HCT116 (cell line): ENCODE measurements at regions not wholly inside any gene's neighbourhood (a gene's known extent, or its start where the extent isn't known, plus 50 kb on each side); places are given as distances from the start of the nearest gene placed in this dataset.

ENCODE experiments used
- ATAC-seq: fragments of 200-7000 bp; cut with Tn5 transposase; 2 replicates; pipeline ENCODE4 v1.9.1; 2020; ENCODE audit warnings: mild to moderate bottlenecking, moderate library complexity
- BruUV-seq: library from RNA; stranded (reverse); fragments of 400-500 nt; replicated peaks from 2 replicates; lab custom pipeline; 2021; lab: Mats Ljungman, UMichigan
- CTCF ChIA-PET: fragments of 300-600 bp; sonication (Branson Sonifier 250); formaldehyde crosslinking; loops from one replicate; lab custom pipeline; 2021; ENCODE audit warnings: antibody characterized with exemption; lab: Charles Lee
- POLR2A ChIA-PET: fragments of 300-600, 350-600 bp; sonication (Branson Sonifier 250); formaldehyde crosslinking; loops from one replicate; lab custom pipeline; 2021; ENCODE audit warnings: antibody characterized with exemption; lab: Charles Lee
- RAD21 ChIA-PET, 2 experiments: fragments of 300-600 bp; sonication (Branson Sonifier 250); formaldehyde crosslinking; loops; one replicate each; lab custom pipeline; 2023; ENCODE audit warnings: low total read pairs in 2 of 2; ENCODE audit not compliant: uncharacterized antibody in 2 of 2, unreplicated experiment in 2 of 2, low non-redundant PET in 1 of 2; lab: Charles Lee
- DNase-seq: peaks from one replicate; pipeline ENCODE4 v3.0.0-alpha.2; 2010; ENCODE audit warnings: low read depth, low spot score
- H2AFZ ChIP-seq: fragments of 200-600 bp; shearing (Covaris generic), sonication (generic); 2 replicates; pipeline ENCODE4 v1.6.1; 2017; ENCODE audit warnings: low read depth, mixed run types, mixed read lengths, antibody characterized with exemption, low read length; ENCODE audit not compliant: poor library complexity, severe bottlenecking
- H3K27ac ChIP-seq: 2 replicates; pipeline ENCODE4 v1.5.1; 2012; ENCODE audit warnings: low read depth, low read length
- H3K27me3 ChIP-seq: fragments of 200-600 bp; sonication (generic); 2 replicates; pipeline ENCODE4 v1.6.1; 2016; ENCODE audit warnings: mixed run types, low read length, mixed read lengths; ENCODE audit not compliant: insufficient read depth
- H3K36me3 ChIP-seq, 2 experiments: fragments of 200-500 bp in 1 of 2; fragments of 200-600 bp in 1 of 2; sonication (Bioruptor generic) in 1 of 2; sonication (generic) in 1 of 2; 2 replicates each; pipeline versions ENCODE4 v1.5.1 to v1.6.1; 2014 to 2016; ENCODE audit warnings: low read length in 2 of 2, inconsistent platforms in 1 of 2, mixed read lengths in 1 of 2, mixed run types in 1 of 2; ENCODE audit not compliant: insufficient read depth in 2 of 2, control insufficient read depth in 1 of 2
- H3K4me1 ChIP-seq, 2 experiments: fragments of 200-600 bp in 1 of 2; sonication (generic) in 1 of 2; 2 replicates each; pipeline versions ENCODE4 v1.5.1 to v1.6.1; 2012 to 2017; ENCODE audit warnings: low read length in 2 of 2, inconsistent platforms in 1 of 2, mild to moderate bottlenecking in 1 of 2, mixed read lengths in 1 of 2, mixed run types in 1 of 2, moderate library complexity in 1 of 2; ENCODE audit not compliant: insufficient read depth in 2 of 2, control insufficient read depth in 1 of 2
- H3K4me2 ChIP-seq: fragments of 200-600 bp; sonication (generic); 2 replicates; pipeline ENCODE4 v1.6.1; 2017; ENCODE audit warnings: mixed run types, low read length, mixed read lengths
- H3K4me3 ChIP-seq, 2 experiments: fragments of 200-600 bp in 1 of 2; sonication (generic) in 1 of 2; replicated peaks in 1 of 2; 2 replicates each; pipeline ENCODE4 v1.5.1; 2011 to 2016; ENCODE audit warnings: low read length in 2 of 2, control low read depth in 1 of 2, low read depth in 1 of 2, mild to moderate bottlenecking in 1 of 2, mixed read lengths in 1 of 2, mixed run types in 1 of 2
- H3K79me2 ChIP-seq: fragments of 200-600 bp; sonication (generic); 2 replicates; pipeline ENCODE4 v1.6.1; 2017; ENCODE audit warnings: mild to moderate bottlenecking, mixed run types, low read length, moderate library complexity, mixed read lengths; ENCODE audit not compliant: insufficient read depth
- H3K9ac ChIP-seq: fragments of 200-600 bp; sonication (generic); 2 replicates; pipeline ENCODE4 v1.6.1; 2016; ENCODE audit warnings: low read length, mixed read lengths
- H3K9me2 ChIP-seq: fragments of 200-600 bp; sonication (generic), shearing (Covaris generic); 2 replicates; pipeline ENCODE4 v1.6.1; 2017; ENCODE audit warnings: mixed run types, mild to moderate bottlenecking, moderate library complexity; ENCODE audit not compliant: insufficient read depth
- H3K9me3 ChIP-seq, 2 experiments: fragments of 200-500 bp in 1 of 2; fragments of 200-600 bp in 1 of 2; sonication (Bioruptor generic) in 1 of 2; sonication (generic) in 1 of 2; 2 replicates each; pipeline ENCODE4 v1.6.1; 2014 to 2017; ENCODE audit warnings: low read length in 2 of 2, mixed read lengths in 2 of 2, inconsistent platforms in 1 of 2, low read depth in 1 of 2, mild to moderate bottlenecking in 1 of 2, mixed run types in 1 of 2, moderate library complexity in 1 of 2; ENCODE audit not compliant: control insufficient read depth in 1 of 2, insufficient read depth in 1 of 2
- H4K20me1 ChIP-seq: fragments of 200-600 bp; sonication (generic), shearing (Covaris generic); 2 replicates; pipeline ENCODE4 v1.6.1; 2017; ENCODE audit warnings: mixed run types, mild to moderate bottlenecking, moderate library complexity; ENCODE audit not compliant: insufficient read depth
- ATF3 ChIP-seq: IDR thresholded peaks from 2 replicates; pipeline ENCODE4 v1.6.1; 2012
- CBX3 ChIP-seq: IDR thresholded peaks from 2 replicates; pipeline ENCODE4 v1.6.1; 2012; ENCODE audit warnings: low read depth
- CEBPB ChIP-seq: IDR thresholded peaks from 2 replicates; pipeline ENCODE4 v1.6.1; 2012; ENCODE audit warnings: low read depth
- CTCF ChIP-seq, 3 experiments: fragments of 200-600 bp in 1 of 3; sonication (generic) in 1 of 3; IDR thresholded peaks in 2 of 3; conservative IDR thresholded peaks in 1 of 3; 2 replicates each; pipeline ENCODE4 v1.5.1; 2012 to 2017; ENCODE audit warnings: low read depth in 2 of 3, low read length in 2 of 3, antibody characterized with exemption in 1 of 3, borderline replicate concordance in 1 of 3, control low read depth in 1 of 3, mild to moderate bottlenecking in 1 of 3, mixed read lengths in 1 of 3, mixed run types in 1 of 3, moderate library complexity in 1 of 3; ENCODE audit not compliant: insufficient read depth in 1 of 3
- ELF1 ChIP-seq: IDR thresholded peaks from 2 replicates; pipeline ENCODE4 v1.6.1; 2012; ENCODE audit warnings: low read depth, borderline replicate concordance
- EZH2 ChIP-seq: fragments of 200-600 bp; sonication (generic); IDR thresholded peaks from 2 replicates; pipeline ENCODE4 v1.6.1; 2017; ENCODE audit warnings: antibody characterized with exemption, mixed run types
- EZH2phosphoT487 ChIP-seq: fragments of 200-600 bp; IDR thresholded peaks from 2 replicates; pipeline ENCODE4 v1.6.1; 2018; ENCODE audit warnings: antibody characterized with exemption, borderline replicate concordance
- JUND ChIP-seq: IDR thresholded peaks from 2 replicates; pipeline ENCODE4 v1.6.1; 2012
- MAX ChIP-seq: IDR thresholded peaks from 2 replicates; pipeline ENCODE4 v1.6.1; 2012
- POLR2AphosphoS5 ChIP-seq: IDR thresholded peaks from 2 replicates; pipeline ENCODE4 v1.6.1; 2011; ENCODE audit warnings: mild to moderate bottlenecking, low read depth, low read length, moderate library complexity
- RAD21 ChIP-seq: IDR thresholded peaks from 2 replicates; pipeline ENCODE4 v1.6.1; 2012; ENCODE audit warnings: low read depth, mild to moderate bottlenecking
- REST ChIP-seq: IDR thresholded peaks from 2 replicates; pipeline ENCODE4 v1.6.1; 2012; ENCODE audit warnings: low read depth
- SIN3A ChIP-seq: IDR thresholded peaks from 2 replicates; pipeline ENCODE4 v1.6.1; 2012; ENCODE audit warnings: low read depth
- SRF ChIP-seq: IDR thresholded peaks from 2 replicates; pipeline ENCODE4 v1.6.1; 2012; ENCODE audit warnings: low read depth
- TCF7L2 ChIP-seq: IDR thresholded peaks from 2 replicates; pipeline ENCODE4 v1.7.0; 2011; ENCODE audit warnings: borderline replicate concordance, inconsistent platforms; ENCODE audit not compliant: insufficient read depth, insufficient read length; ENCODE audit errors: extremely low read depth
- YY1 ChIP-seq: IDR thresholded peaks from 2 replicates; pipeline ENCODE4 v1.6.1; 2011; ENCODE audit warnings: low read length, low read depth, moderate library complexity, mild to moderate bottlenecking; ENCODE audit not compliant: insufficient replicate concordance; ENCODE audit errors: extremely low read depth
- ZBTB33 ChIP-seq: IDR thresholded peaks from 2 replicates; pipeline ENCODE4 v1.6.1; 2011; ENCODE audit warnings: mild to moderate bottlenecking, low read length, moderate library complexity; ENCODE audit not compliant: insufficient replicate concordance; ENCODE audit errors: extremely low read depth
- ZFX ChIP-seq: fragments of 450-650 bp; IDR thresholded peaks from 2 replicates; pipeline ENCODE4 v1.6.1; 2017
- intact Hi-C: fragments of 100-400 bp; cut with micrococcal nuclease; formaldehyde crosslinking; loops from 2 replicates; pipeline ENCODE4 v1.10.0; 2022

- DNase-seq = no peak
- Histone ChIP-seq H2AFZ (no peak overlapping the region), H3K27ac (no peak overlapping the region), H3K36me3 (no peaks in the 10 kb centered on the region), H3K79me2 (no peaks in the 10 kb centered on the region), H3K9me2 (no peaks in the 10 kb centered on the region), H4K20me1 (no peaks in the 10 kb centered on the region), H3K4me3 (no peak overlapping the region), H3K27me3 (no peaks in the 10 kb centered on the region), H3K4me1 (no peaks in the 10 kb centered on the region), H3K4me2 (no peak overlapping the region), H3K9ac (no peak overlapping the region), H3K9me3 (peaks cover 5 to 7% of the 10 kb centered on the region in 2 experiments; a peak in 2 of 4 replicates)
- no peak for ATAC-seq
- ChIA-PET RAD21 (no interaction called here), POLR2A (no interaction called here)
- no TSS peak for BruUV-seq
- intact Hi-C loops = no loop called here
- TF ChIP-seq EZH2phosphoT487 (no peak), SIN3A (no peak), TCF7L2 (no peak), CEBPB (no peak), ELF1 (no peak), SRF (no peak), POLR2AphosphoS5 (no peak), CBX3 (no peak), JUND (no peak), REST (no peak), ATF3 (no peak), RAD21 (no peak), MAX (no peak), YY1 (no peak), ZFX (no peak), ZBTB33 (no peak), CTCF (IDR thresholded peaks at IDR 0.05 in 2 of 3, conservative IDR thresholded peaks at IDR 0.05 in 1 of 3; ENCODE audit: borderline replicate concordance in 1 of 3, insufficient read depth in 1 of 3, low read depth in 2 of 3, low read length in 2 of 3) (no peak), EZH2 (no peak)
- TF ChIP-seq, all 23 proteins: peak for 0
- CTCF ChIA-PET = no interaction called here
Measured at GRCh38 chr18:41021089-41021488, 933.9 kb upstream of the PIK3C3 start.
